Breast epithelium (tissue), 4 donors: ENCODE measurements at regions not wholly inside any gene's neighbourhood (a gene's known extent, or its start where the extent isn't known, plus 50 kb on each side); places are given as distances from the start of the nearest gene placed in this dataset.

ENCODE experiments used
- DNase-seq, 2 donors: peaks; one replicate each; pipeline ENCODE4 v3.0.0-alpha.2; 2019; ENCODE audit warnings: low spot score in 2 of 2
- H3K27ac ChIP-seq, 2 donors: fragments of 200-600 bp; sonication (generic) in 1 of 2; one replicate each; pipeline ENCODE4 v1.5.1; 2016 to 2019; ENCODE audit warnings: mild to moderate bottlenecking in 1 of 2
- H3K27me3 ChIP-seq, 2 donors: fragments of 200-600 bp; sonication (generic) in 1 of 2; one replicate each; pipeline versions ENCODE4 v1.5.1 to v1.6.0; 2017 to 2019; ENCODE audit warnings: control low read depth in 1 of 2, mild to moderate bottlenecking in 1 of 2
- H3K36me3 ChIP-seq: fragments of 200-600 bp; one replicate; pipeline ENCODE4 v1.5.1; 2019
- H3K4me1 ChIP-seq, 2 donors: fragments of 200-600 bp; sonication (generic); one replicate each; pipeline ENCODE4 v1.5.1; 2016 to 2019; ENCODE audit warnings: control low read depth in 1 of 2
- H3K4me3 ChIP-seq, 3 donors: fragments of 200-600 bp; sonication (generic); 1 replicate in 2 of 3; 2 replicates in 1 of 3; pipeline ENCODE4 v1.5.1; 2016 to 2019; ENCODE audit warnings: mild to moderate bottlenecking in 3 of 3, moderate library complexity in 2 of 3
- H3K9me3 ChIP-seq, 2 donors: fragments of 200-600 bp; sonication (generic) in 1 of 2; one replicate each; pipeline ENCODE4 v1.5.1; 2016 to 2019; ENCODE audit warnings: control low read depth in 1 of 2
- POLR2A ChIP-seq: fragments of 450-650 bp; IDR thresholded peaks from one replicate; pipeline ENCODE4 v1.6.1; 2016; ENCODE audit warnings: antibody characterized with exemption, mild to moderate bottlenecking, moderate library complexity
- POLR2AphosphoS5 ChIP-seq, 3 donors: sonication (generic); formaldehyde crosslinking; IDR thresholded peaks; one replicate each; pipeline ENCODE4 v1.6.1; 2017; ENCODE audit warnings: antibody characterized with exemption in 3 of 3
- intact Hi-C: fragments of 100-400 bp; cut with DNase I; formaldehyde crosslinking; loops from one replicate; pipeline ENCODE4 v1.15.1; 2023; ENCODE audit warnings: low total_unique reads
- TF ChIP-seq, protein P1 (sequence below), 3 donors: fragments of 450-650 bp; IDR thresholded peaks; one replicate each; pipeline ENCODE4 v1.5.1; 2016 to 2017; ENCODE audit warnings: antibody characterized with exemption in 3 of 3, mild to moderate bottlenecking in 3 of 3, moderate library complexity in 3 of 3

DNA sequence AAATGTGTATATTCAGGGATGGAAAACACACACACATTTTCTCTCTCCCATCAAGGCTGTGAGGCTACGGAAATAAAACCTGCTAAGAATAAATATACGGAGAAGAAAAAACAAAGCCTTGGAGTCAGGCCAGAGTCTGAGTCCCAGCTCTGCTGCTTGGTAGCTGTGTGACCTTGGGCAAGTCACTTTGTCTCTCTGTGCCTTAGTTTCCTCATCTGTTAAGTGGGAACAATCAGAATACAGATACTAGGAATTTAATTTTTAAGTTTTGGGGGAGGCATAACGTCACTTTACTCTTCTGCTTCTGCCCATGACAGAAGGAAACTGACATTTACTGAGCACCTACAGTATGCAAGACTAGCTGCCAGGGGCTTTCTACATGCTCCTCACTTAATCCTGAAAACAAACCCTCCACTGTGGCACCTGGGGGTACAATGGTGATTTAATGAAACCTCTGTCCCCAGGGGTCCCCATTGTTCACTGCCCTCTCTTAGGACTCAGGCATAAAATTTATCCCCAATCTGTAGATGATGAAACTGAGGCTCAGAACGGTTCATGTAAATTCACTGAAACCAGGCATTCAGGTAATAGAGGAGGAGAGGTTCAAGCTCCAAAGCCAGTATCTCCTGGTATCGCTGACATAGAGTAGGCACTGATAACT is 131.9 kb upstream of the SERPIND1 start:
- no peak overlapping the region for H3K27ac ChIP-seq
- intact Hi-C loops, result no loop called here
- no peak overlapping the region for H3K4me3 ChIP-seq
- H3K9me3 ChIP-seq, result no peaks in the 10 kb centered on the region
- no peaks in the 10 kb centered on the region for H3K4me1 ChIP-seq
- no peak for DNase-seq
- TF ChIP-seq POLR2A (no peak), POLR2AphosphoS5 (IDR thresholded peaks at IDR 0.05) (no peak)
- TF ChIP-seq, protein P1, sequence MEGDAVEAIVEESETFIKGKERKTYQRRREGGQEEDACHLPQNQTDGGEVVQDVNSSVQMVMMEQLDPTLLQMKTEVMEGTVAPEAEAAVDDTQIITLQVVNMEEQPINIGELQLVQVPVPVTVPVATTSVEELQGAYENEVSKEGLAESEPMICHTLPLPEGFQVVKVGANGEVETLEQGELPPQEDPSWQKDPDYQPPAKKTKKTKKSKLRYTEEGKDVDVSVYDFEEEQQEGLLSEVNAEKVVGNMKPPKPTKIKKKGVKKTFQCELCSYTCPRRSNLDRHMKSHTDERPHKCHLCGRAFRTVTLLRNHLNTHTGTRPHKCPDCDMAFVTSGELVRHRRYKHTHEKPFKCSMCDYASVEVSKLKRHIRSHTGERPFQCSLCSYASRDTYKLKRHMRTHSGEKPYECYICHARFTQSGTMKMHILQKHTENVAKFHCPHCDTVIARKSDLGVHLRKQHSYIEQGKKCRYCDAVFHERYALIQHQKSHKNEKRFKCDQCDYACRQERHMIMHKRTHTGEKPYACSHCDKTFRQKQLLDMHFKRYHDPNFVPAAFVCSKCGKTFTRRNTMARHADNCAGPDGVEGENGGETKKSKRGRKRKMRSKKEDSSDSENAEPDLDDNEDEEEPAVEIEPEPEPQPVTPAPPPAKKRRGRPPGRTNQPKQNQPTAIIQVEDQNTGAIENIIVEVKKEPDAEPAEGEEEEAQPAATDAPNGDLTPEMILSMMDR (IDR thresholded peaks at IDR 0.05), result no peak
- H3K36me3 ChIP-seq, result no peaks in the 10 kb centered on the region
- peaks cover 0 to 4% of the 10 kb centered on the region in 2 donors for H3K27me3 ChIP-seq

DNA sequence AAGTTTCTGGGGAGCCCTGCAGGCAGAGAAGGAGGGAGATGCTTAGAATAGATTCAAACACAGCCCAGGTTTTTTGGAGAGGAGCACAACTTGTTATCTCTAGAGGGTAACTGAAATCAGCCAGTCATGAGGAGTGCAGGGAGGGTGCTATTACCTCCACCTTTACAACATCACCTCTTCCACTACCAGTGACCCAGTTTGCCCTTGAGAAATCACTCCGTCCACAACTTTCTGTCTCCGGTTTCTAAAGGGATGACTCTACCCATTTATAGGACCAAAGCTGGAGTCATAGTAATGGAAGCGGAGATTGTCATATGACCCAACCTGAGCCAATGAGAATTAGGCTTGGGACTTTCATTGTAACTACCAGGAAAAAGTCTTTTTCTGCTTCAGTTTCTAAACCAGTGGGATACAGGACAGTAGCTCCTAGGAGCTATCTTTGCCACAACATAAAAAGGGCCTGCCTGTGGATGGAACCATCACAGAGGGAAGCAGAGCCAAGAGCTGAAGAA is 131.2 kb upstream of the SERPIND1 start:
- no peak for DNase-seq
- H3K4me3 ChIP-seq, result no peak overlapping the region
- peaks cover 0 to 4% of the 10 kb centered on the region in 2 donors for H3K27me3 ChIP-seq
- H3K36me3 ChIP-seq, result no peaks in the 10 kb centered on the region
- intact Hi-C loops, result no loop called here
- H3K4me1 ChIP-seq, result no peaks in the 10 kb centered on the region
- TF ChIP-seq POLR2AphosphoS5 (IDR thresholded peaks at IDR 0.05) (no peak), POLR2A (no peak)
- TF ChIP-seq, protein P1 (IDR thresholded peaks at IDR 0.05), result no peak
- H3K27ac ChIP-seq, result no peak overlapping the region
- H3K9me3 ChIP-seq, result no peaks in the 10 kb centered on the region

DNA sequence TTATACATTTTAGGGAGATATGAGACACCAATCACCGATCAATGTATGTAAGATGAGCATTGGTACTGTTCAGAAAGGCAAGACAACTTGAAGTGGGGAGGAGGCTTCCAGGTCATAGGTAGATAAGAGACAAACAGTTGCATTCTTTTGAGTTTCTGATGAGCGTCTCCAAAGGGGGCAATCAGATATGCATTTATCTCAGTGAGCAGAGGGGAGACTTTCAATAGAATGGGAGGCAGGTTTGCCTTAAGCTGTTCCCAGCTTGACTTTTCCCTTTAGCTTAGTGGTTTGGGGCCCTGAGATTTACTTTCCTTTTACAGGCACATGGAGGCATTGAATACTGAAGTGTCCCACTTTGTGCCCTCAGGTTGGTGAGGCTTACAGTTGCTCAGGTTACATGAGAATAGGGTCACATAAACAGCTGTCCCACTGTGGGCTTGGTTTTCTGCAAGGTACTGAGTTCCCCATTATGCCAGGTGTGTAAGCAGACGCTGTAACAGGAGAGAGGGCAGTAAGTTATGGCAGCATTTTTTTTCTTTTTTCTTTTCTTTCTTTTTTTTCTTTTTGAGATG is 129.8 kb upstream of the SERPIND1 start:
- Histone ChIP-seq H3K27ac (no peak overlapping the region), H3K27me3 (peaks cover 0 to 4% of the 10 kb centered on the region in 2 donors), H3K4me1 (no peaks in the 10 kb centered on the region), H3K36me3 (no peaks in the 10 kb centered on the region), H3K4me3 (no peak overlapping the region), H3K9me3 (no peaks in the 10 kb centered on the region)
- TF ChIP-seq POLR2AphosphoS5 (IDR thresholded peaks at IDR 0.05) (no peak), POLR2A (no peak)
- TF ChIP-seq, protein P1 (IDR thresholded peaks at IDR 0.05), result no peak
- DNase-seq, result no peak
- intact Hi-C loops, result no loop called here

DNA sequence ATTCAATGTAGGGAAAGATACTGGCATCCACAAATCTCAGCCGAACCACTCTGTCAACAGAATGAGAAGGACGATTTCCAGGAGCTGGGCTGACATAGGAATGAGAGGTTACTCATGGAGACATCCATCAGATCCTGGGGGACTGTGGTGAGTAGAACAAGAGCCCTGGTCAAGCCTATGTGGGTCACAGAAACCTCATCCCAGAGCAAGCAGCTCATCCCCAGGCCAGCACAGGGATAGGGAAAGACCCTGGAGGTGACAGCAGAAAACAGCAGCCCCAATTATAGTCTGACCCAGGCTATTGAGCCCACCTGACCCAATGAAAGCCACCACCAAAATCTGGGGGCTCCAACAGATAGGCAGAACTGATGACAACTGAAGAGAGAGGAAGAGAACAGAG is 128.0 kb upstream of the SERPIND1 start:
- Histone ChIP-seq H3K36me3 (no peaks in the 10 kb centered on the region), H3K4me3 (no peak overlapping the region), H3K27ac (no peak overlapping the region), H3K4me1 (no peaks in the 10 kb centered on the region), H3K27me3 (no peaks in the 10 kb centered on the region), H3K9me3 (no peaks in the 10 kb centered on the region)
- intact Hi-C loops, result no loop called here
- TF ChIP-seq POLR2A (no peak), POLR2AphosphoS5 (IDR thresholded peaks at IDR 0.05) (no peak)
- TF ChIP-seq, protein P1 (IDR thresholded peaks at IDR 0.05), result no peak
- no peak for DNase-seq

DNA sequence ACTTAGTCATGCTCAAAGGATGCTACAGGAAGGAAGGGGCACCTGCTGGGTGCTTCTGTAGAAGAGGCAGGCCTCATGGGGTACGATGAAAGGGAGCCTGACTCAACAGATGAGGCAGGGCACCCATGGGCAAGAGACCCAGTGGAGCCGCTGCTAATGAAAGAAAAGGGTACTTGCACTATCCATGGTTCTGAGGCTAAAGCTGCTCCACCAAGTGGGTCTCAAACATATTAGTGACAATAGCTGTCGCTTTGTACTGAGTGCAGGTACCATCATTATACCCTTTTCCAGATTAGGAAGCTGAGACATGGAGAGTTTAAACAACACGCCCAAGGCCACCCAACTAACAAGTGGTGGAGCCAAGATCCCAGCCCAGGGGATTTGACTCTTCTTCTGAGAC is 127.5 kb upstream of the SERPIND1 start:
- DNase-seq, result no peak

More for the DNA sequence above, 127.5 kb upstream of the SERPIND1 start:
- Histone ChIP-seq H3K36me3 (no peaks in the 10 kb centered on the region), H3K4me1 (no peaks in the 10 kb centered on the region), H3K27me3 (no peaks in the 10 kb centered on the region), H3K27ac (no peak overlapping the region), H3K9me3 (no peaks in the 10 kb centered on the region), H3K4me3 (no peak overlapping the region)
- TF ChIP-seq, protein P1 (IDR thresholded peaks at IDR 0.05), result no peak
- TF ChIP-seq POLR2A (no peak), POLR2AphosphoS5 (IDR thresholded peaks at IDR 0.05) (no peak)
- intact Hi-C loops, result no loop called here
